Left cardiac atrium (tissue), 4 donors: ENCODE measurements at regions not wholly inside any gene's neighbourhood (a gene's known extent, or its start where the extent isn't known, plus 50 kb on each side); places are given as distances from the start of the nearest gene placed in this dataset.
A peak's percentile ranks its signal among the peaks of the same experiment; 100 is the strongest.

Experiments
- ATAC-seq, 2 donors: fragments of 200-7000 bp; cut with Tn5 transposase; one replicate each; pipeline ENCODE4 v1.9.1; 2020; ENCODE audit warnings: mild to moderate bottlenecking in 2 of 2, moderate library complexity in 2 of 2
- DNase-seq: peaks from one replicate; pipeline ENCODE4 v3.0.0-alpha.2; 2020
- intact Hi-C, 2 donors: fragments of 100-400 bp; cut with DNase I; formaldehyde crosslinking; loops; one replicate each; pipeline versions ENCODE4 v1.14.1 to v1.15.1; 2022 to 2023
- donor health status: DM: no; HTN: yes; CAD: no.
- donor health status: DM: no; HTN: yes; CAD: no; lungs with severe emphysema.
- donor health status: DM: yes; HTN: yes; CAD: no.
- donor health status: Dilated cardiomyopathy.

DNA sequence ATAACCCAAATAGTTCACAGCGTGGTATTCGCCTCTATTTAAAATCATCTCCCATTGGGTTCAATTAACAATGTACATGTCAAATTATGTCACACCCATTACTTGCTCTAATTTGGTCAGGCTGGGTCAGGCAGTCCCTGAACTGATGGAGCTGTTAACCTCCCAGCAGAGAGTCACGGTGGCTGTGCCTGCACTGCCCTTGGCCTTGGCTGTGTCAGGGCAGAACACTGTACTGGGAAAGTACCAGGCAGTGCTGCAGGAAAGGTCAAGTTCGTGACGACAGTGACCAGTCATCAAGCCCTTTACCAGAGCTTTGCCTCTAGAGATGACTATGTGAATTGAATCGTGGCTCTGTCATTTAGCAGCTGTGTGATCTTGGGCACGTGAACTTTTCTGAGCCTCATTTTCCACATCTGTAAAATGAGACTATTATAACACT is 100.0 kb downstream of the ARF6 start:
- DNase-seq: peak; percentile 46
- ATAC-seq: peak in 1 of 2 donors; percentile 47
- intact Hi-C loops: no loop called here

DNA sequence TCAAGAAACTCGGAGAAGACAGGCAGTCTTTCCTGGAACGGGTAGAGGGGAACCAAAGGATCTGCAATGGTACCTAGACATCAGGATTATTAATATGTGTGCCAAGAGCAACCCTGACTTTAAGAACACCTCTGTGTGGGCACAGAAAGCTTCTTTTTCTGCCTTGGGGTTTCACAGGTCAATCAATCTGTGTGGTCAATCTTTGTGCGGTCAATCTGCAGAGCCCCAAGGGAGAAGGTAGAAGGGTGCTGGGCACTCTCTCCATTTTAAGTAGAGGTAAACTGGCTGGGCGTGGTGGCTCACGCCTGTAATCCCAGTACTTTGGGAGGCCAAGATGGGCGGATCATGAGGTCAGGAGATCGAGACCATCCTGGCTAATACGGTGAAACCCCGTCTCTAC is 100.7 kb downstream of the ARF6 start:
- ATAC-seq (no peak), DNase-seq (no peak)
- intact Hi-C loops: no loop called here

DNA sequence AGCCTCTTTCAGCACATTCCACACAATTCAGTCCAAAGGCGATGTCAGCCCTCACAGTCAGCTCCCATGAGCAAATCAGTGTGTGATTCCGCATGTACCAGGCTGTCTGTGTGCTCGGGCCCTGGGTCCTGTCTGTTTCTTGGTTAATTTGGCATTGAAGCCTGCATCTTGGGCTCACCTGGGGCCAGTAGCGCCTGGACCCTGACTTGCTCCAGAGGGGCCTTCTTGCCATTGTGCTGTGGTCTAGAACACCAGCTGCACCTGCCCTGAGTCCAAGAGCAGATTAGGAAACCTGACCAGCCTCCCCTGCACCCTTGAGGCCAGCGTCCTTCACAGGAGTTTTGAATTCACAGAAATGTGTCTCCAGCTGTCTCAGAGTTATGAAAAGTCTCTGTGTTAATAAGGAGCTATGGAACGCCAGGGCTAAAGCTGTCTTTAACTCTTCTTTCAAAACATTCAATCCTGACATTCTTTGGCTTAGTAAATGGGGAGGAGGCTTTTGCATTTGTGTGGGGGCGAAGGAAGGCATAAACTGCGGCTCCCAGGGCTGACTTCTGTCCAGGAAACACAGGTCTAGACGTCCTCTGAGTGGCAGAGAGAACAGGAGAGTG is 102.2 kb downstream of the ARF6 start:
- DNase-seq (no peak), ATAC-seq (peak in 1 of 2 donors; percentile 34)
- intact Hi-C loops: no loop called here

DNA sequence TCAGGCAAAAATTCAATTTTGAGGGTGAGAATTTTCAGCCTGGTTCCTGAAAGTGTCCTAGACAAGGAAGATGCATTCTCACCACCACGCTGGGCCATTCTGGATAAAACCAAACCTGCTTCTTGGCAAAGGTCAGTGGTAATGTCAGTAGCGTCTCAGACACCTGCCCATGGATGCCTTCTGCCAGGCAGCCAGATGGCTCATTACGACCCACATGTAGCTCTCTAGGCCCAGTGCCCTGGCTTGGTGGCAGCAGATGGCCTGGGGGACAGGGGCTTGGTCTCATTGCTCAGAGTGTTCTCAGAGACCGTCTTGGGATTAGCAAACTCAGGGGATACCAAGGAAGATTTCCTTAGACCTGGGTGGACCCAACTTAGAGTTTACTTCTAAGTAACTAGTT is 105.1 kb downstream of the ARF6 start:
- no peak for ATAC-seq
- intact Hi-C loops: no loop called here
- no peak for DNase-seq

DNA sequence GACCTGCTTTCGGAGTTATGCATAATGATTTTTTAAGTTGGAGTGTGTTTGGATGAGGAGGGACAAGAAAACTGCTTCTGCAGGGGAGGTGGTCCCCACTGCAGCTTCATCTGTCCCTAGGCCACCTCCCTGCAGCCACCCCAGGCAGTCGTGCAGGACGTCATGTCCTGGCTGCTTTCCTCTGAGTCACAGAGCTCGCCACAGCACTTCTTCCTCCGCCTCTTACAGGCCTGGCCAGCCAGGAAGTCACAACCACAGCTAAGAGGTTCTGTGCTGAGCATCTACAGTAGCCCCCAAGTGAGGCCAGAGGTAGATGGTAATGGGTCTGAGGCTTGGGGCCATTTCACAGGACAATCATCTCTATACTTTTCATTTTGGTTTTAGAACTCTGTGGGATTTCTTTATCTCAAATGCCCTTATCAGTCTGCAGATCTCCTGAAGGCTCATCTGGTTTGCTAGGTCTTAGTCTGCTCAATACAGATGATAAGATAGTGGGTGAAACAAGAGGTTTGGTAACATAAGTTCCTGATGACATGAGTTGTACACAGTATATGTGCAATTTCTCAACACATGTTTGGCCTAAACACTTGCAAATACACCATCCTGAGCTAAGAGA is 106.4 kb downstream of the ARF6 start:
- DNase-seq (peak; percentile 86), ATAC-seq (peak; percentile 45 to 63)
- intact Hi-C loops: no loop called here

DNA sequence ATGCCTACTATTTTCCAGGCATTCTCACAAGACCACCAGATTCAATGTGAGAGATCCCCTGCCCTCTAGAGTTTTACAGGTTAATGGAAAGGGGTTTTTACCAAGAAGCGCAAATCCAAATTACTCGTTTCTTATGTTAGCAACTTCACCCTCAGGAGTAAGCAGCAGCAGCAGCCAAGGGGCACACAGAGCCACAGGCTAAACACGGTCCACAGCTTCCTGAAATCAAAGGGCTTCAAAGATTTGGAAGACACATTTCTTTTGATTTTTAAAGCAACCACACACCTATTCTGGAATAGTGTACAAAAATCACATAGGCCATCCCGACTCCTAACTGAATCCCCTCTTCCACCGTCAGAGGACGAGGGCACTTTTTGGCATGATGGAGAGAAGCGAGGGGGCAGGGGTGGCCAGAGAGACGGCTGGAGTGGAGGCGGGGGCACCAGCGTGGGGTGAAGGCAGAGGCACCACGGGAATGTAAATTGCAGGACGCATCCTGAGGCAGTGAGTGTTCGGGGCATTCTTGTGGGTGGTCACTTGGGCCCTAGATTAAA is 107.0 kb downstream of the ARF6 start:
- intact Hi-C loops: loop anchor here in 1 of 2 donors (5.0 kb wide), 1 partner anchor 108 kb away; the partner anchor contains the start of gene ARF6
- ATAC-seq: no peak
- no peak for DNase-seq

DNA sequence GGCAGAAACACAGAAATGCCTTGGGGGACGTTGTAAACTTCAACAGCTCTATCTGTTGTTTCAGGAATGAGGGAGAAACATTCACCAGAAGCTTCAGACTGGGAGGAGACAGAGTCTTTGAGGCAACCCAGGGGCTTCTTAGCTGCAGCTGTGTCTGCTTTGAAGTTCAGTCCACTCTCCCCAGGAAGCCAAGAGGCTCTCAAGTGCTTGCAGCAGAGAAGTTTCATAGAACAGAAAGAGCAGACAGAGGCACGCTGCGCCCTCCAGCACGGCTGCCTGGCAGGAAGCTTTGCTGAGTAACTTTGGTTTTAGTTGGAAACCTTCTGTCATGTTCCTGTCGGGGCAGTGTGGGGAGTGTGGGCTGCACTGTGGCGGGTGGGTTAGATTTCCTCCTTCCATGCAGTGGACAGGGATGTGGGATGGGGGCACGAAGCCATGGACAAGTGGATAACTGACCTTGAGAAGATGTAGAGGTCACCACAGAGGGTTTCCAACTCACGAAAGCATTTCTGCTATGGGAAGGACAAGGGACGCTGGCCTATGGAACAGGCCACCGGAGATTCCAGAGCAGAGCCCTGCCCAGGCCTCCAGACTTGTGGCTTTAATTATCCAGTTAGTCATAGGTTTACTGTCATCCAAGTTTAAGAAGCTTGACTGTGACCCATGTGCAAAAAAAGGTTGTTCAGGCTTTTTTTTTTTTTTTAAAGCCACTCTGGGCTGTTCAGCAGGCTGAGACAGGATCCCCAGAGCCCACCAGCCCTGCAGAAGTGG is 107.7 kb downstream of the ARF6 start:
- intact Hi-C loops: loop anchor here in 1 of 2 donors (5.0 kb wide), 1 partner anchor 108 kb away; the partner anchor contains the start of gene ARF6
- DNase-seq: peak; percentile 74
- peak; percentile 48 to 61 for ATAC-seq

DNA sequence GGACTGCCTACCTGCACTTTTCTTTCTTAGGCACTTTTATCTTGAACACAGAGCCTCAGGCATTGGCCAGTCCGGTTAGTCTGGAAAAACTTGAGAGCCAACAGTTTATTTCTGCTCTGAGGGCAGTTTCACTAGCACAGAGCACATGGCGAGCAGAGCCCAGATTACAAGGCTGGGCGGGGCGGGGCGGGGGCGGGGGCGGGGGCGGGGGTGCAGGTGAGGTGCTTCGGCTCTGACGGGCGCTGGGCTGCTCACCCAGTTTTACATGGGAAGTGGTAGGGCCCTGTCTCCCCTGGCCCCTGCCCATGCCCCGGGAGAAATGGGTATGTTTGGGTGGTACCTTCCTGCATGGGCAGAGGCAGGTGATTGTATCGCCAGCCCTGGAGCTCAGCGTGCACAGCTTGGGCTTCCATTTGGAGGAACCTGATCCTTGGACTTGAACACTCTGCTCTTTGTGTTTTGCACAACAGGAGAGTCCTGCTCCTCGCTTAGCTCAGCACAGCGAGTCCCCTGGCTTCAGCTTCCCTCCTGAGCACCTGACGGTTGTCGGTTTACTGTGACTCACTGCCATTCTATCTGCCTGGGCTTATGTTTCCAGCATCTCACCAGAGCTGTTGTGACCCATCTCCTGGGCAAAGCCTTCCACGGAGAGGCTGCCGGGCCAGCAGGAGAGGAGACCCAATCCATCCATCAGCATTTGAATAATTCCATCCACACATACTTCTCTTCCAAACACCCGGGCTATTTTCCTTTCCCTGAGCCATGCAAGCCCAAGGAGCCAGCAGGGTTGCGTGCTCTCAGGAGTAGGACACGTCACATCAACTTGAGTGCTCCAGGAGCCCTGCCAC is 108.5 kb downstream of the ARF6 start:
- DNase-seq: peak; percentile 45
- intact Hi-C loops: loop anchor here in 1 of 2 donors (5.0 kb wide), 1 partner anchor 109 kb away; the partner anchor contains the start of gene ARF6
- ATAC-seq: peak; percentile 3 to 14

DNA sequence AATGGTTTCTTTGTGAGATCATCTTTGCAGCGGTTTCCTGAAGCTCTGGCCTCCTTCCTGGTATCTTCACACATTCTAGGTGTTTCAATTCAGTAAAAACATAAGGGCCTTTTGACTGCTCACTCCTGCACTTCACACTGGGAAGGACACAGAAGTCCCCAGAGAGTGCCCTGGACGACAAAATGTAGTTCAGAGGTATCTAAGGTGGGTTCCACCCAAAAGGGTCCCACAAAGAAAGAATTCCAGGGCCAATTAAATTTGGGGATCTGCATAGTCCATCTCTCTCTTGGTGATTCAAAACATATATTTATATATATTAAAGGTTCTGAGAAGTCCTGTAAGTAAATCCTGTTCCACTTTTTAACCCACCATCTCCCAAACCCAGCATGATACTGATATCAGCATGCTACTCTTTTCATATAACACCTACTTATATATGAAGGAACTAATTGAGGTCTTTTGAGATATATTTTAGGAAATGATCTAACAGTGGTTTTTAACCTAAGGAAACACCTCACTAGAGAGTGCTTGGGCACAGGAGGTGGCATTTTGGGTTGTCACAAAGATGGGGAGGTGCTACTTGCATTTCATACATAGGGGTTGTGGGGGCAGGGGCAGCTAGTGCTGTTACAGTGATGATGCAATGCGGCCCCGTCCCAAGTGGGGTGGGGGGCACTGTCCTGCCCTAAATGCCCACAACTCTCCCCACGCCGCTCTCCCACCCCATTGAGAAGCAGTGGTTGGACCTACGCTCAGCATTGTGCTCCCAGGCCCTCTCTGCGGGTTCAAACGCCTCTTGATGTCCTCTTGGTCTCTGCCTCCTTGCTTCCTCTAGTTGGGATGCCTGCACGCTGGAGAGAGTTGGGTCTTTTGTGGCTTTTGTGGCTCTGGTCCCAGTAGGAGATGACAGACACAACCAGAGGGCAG is 109.4 kb downstream of the ARF6 start:
- DNase-seq (no peak), ATAC-seq (peak in 1 of 2 donors; percentile 11)
- intact Hi-C loops: loop anchor here in 1 of 2 donors (5.0 kb wide), 1 partner anchor 110 kb away; the partner anchor contains the start of gene ARF6

DNA sequence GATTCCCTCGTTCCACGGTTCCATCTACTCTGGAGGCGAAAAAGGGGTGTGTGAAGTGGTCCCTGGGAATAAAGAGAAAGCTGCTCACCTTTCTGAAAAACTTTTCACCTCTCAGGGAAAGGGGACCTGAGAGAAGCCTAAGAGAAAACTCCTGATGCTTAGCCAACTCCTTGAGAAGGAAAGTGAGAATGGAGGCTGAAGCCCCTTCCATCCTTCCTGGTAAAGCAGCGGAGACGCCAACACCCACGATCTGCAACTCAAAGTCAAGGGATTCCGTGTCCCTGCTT is 110.0 kb downstream of the ARF6 start:
- DNase-seq (no peak), ATAC-seq (no peak)
- intact Hi-C loops: loop anchor here in 1 of 2 donors (5.0 kb wide), 1 partner anchor 111 kb away; the partner anchor contains the start of gene ARF6

DNA sequence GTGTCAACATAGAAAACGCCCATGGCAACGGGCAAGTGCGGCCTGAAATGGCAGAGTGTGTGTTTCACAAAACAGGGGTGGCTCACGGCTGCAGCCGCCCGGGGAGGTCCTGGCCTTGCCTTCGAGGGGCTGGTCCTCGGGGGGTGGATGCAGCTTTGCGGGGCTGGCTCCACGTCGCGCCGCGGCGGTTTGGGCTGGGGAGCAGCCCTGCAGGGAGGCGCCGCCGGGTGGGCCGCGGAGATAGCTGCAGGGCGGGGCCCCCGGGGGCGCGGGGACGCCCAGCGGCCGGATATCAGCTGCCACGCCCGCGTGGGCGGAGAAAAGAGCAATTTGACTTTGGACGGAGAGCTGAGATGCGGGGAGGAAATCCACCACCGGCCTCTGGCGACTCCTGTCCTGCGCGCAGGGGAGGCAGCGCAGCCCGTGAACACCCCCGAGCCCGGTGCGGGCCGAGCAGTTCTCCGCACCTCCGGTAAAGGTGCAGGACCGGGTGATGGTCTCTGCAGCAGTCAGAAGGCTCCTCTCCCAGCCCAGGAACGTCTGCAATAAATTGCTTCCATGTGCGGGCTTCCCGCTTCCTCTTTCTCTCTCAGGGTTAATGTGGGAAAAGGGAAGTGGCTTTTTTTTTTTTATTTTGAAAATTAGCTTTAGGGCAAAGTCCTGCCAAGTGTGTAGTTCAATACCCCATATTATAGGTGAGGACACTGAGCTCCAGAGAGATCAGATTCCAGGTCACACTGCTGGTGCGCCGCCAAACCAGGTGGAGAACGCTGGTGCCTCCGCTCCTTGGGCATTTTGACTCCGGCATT is 110.5 kb downstream of the ARF6 start:
- intact Hi-C loops: loop anchor here in 1 of 2 donors (5.0 kb wide), 1 partner anchor 111 kb away; the partner anchor contains the start of gene ARF6
- peak; percentile 91 for DNase-seq
- peak; percentile 71 to 77 for ATAC-seq

DNA sequence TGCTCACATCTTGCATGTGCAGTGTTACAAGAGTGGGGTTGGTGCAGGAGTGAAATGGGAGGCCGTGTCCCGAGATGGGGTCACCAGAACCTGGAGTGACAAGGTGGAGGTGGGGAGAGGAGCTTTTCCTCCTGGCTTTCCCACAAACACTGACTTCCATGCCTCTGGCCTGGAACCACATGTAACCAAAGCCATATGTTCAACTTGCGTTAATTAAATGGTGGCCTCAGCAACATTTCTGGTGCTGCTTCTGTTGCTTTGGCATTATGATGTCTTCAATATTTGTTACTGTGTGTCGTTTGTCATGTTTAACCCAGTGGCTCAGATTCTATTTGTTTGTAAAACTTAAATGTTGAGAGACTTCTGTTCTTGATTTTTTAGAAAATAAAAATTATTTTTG is 110.2 kb downstream of the VCPKMT start:
- no peak for DNase-seq
- intact Hi-C loops: no loop called here
- ATAC-seq: no peak

DNA sequence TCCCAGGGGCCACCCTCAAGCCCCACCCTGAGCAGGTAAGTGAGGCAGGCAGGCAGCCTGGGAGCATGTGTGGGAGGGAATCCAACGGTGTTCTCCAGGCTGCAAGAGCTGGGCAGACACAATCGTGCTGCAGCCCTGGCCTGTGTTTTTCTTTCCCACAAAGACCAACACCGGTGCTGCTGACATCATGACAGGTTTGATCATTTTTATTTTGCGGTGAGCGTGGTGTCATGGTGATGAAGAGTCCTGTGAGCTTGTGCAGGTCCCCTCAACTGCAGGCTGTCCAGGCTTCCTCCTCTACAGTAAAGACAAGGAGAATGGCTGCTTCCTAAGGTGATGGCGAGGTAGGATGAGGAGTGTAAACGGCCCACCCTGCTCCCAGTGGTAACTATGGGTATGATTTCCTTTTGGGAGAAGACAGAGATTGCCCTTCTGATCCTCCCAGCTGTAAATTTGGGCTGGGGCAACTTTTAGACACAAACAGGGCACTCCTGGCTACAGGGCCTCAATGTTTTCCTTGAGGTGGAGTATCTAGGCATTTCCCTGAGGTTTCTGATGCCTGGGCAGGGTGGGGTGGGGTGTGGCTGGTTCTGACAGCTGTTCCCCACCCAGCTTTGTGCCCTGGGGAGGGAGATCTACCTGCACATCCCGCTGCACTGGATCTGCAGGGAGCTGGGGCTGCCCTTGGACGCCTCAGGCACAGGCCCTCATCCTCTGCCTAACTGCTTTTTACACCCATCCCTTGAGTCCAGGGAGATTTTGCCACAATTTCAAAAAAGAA is 109.1 kb downstream of the VCPKMT start:
- intact Hi-C loops: no loop called here
- no peak for ATAC-seq
- no peak for DNase-seq

DNA sequence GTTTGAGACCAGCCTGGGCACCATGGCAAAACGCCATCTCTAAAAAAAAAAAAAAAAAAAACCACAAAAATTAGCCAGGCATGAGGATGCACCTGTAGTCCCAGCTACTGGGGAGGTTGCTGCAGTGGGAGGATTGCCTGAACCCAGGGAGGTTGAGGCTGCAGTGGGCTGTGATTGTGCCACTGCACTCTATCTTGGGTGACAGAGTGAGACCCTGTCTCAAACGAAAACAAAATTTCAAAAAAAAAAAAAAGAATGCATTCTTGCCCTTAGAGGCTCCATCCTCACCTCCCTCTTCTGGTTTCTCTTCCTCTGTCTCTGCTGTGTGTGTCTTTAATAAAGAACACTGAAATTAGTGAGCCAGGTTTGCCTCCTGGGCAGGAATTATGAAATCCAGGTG is 107.8 kb downstream of the VCPKMT start:
- intact Hi-C loops: no loop called here
- no peak for ATAC-seq
- no peak for DNase-seq

DNA sequence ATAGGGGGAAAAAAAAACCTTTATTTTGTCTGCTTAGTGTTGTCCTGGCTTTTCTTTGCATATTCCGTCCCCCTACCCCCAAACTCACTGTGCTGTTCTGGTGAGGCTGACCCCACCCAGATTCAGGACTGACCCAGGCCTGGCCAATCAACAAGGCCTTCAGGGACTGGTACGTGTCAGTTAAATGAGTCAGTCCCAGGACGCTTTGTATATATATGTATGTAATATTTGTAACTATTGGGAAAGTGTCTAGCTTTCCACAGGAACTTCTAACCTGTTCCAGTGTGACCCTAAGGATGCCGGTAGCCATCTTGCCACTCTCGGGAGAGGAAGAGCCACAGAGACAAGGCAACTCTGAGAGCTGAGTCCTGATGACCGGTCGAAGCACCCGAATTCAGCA is 107.4 kb downstream of the VCPKMT start:
- ATAC-seq: no peak
- intact Hi-C loops: no loop called here

DNA sequence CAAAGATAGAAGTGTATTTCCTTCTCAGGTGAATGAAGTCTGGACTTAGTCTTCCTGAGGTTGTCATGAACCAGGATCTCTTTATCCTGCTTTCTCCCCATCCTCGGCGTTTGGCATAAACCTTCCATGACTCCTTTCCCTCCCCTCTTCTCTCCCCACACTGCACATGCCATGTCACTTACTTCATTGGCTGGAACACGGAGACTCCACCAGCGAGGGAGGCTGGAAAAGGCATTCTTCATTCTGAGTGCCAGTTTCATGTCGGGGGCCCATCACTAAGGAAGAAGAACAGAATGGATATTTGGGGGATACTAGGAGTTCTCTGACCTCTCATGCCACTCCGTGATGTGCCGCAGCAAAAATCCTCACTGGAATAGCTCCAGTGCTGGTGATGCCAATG is 105.6 kb downstream of the VCPKMT start:
- ATAC-seq (peak in 1 of 2 donors; percentile 57), DNase-seq (no peak)
- intact Hi-C loops: no loop called here

More for the DNA sequence above, 107.4 kb downstream of the VCPKMT start:
- DNase-seq: no peak
